ENCODE measurements at regions not wholly inside any gene's neighbourhood (a gene's known extent, or its start where the extent isn't known, plus 50 kb on each side); places are given as distances from the start of the nearest gene placed in this dataset.

- no peak for TF ChIP-seq ZNF462 (CRISPR knock-in tag; IDR thresholded peaks at IDR 0.05)
- no peak for TF ChIP-seq NANOG (IDR thresholded peaks at IDR 0.05; ENCODE audit: borderline replicate concordance)
- TF ChIP-seq ZNF114 (CRISPR knock-in tag; IDR thresholded peaks at IDR 0.05): no peak
Observed at GRCh38 chr12:128088926-128089325, 178.0 kb upstream of the TMEM132C start (continued).

GRCh38 chr12:128089961-128090360 lies 177.0 kb upstream of the TMEM132C start:
- Histone ChIP-seq H3F3A (replicated peaks; ENCODE audit: low read depth) (no peaks in the 10 kb centered on the region), H3K27ac (ENCODE audit: low read depth) (no peak overlapping the region), H3K9me2 (ENCODE audit: insufficient read depth) (no peaks in the 10 kb centered on the region), H3K4me3 (no peak overlapping the region), H4K20me1 (replicated peaks; ENCODE audit: insufficient read depth) (no peaks in the 10 kb centered on the region), H2AFZ (no peak overlapping the region), H3K27me3 (ENCODE audit: insufficient read depth) (no peaks in the 10 kb centered on the region), H3K36me3 (ENCODE audit: insufficient read depth) (peaks cover 2% of the 10 kb centered on the region; the same call in 1 of the 2 replicates), H3K4me2 (no peak overlapping the region), H3K79me2 (replicated peaks; ENCODE audit: insufficient read depth) (no peaks in the 10 kb centered on the region), H3K4me1 (ENCODE audit: insufficient read depth) (no peaks in the 10 kb centered on the region)
- H3K4me3 Mint-ChIP-seq: no peak overlapping the region
- peaks cover 3% of the 10 kb centered on the region for H3K27me3 Mint-ChIP-seq (ENCODE audit: insufficient read depth, low read depth, poor library complexity)
- no peak for ATAC-seq
- peaks cover 95% of the 10 kb centered on the region for H3K9me3 Mint-ChIP-seq
- peaks cover 46% of the 10 kb centered on the region for H3K36me3 Mint-ChIP-seq (ENCODE audit: low read depth)
- no peak for DNase-seq (ENCODE audit: low spot score)
- no peak overlapping the region for H3K27ac Mint-ChIP-seq
- no peaks in the 10 kb centered on the region for H3K4me1 Mint-ChIP-seq
- TF ChIP-seq ZNF462 (CRISPR knock-in tag; IDR thresholded peaks at IDR 0.05) (no peak), EZH2 (IDR thresholded peaks at IDR 0.05; ENCODE audit: low read depth, unreplicated experiment) (no peak), JUNB (IDR thresholded peaks at IDR 0.05; ENCODE audit: unreplicated experiment) (no peak), ETS1 (IDR thresholded peaks at IDR 0.05) (no peak), EZH2phosphoT487 (IDR thresholded peaks at IDR 0.05; ENCODE audit: unreplicated experiment) (no peak)
